Endothelial cell of umbilical vein (primary cell): ENCODE measurements at regions not wholly inside any gene's neighbourhood (a gene's known extent, or its start where the extent isn't known, plus 50 kb on each side); places are given as distances from the start of the nearest gene placed in this dataset.

Experiments used
- BruUV-seq: library from RNA; stranded (reverse); fragments of 400-500 nt; replicated peaks from 2 replicates; lab custom pipeline; 2021; lab: Mats Ljungman, UMichigan
- CTCF ChIA-PET: fragments of 300-600, 350-600 bp; sonication (Branson Sonifier 250); formaldehyde crosslinking; loops from one replicate; lab custom pipeline; 2021; ENCODE audit warnings: antibody characterized with exemption, inconsistent platforms; lab: Charles Lee
- POLR2A ChIA-PET: fragments of 300-600, 350-600 bp; sonication (Branson Sonifier 250); formaldehyde crosslinking; loops from one replicate; lab custom pipeline; 2021; ENCODE audit warnings: antibody characterized with exemption, inconsistent platforms; lab: Charles Lee
- DNase-seq: peaks from one replicate; pipeline ENCODE4 v3.0.0-alpha.2; 2011; ENCODE audit warnings: low read depth, low spot score
- FAIRE-seq: peaks from 2 replicates; lab custom pipeline; 2011; peaks lifted over from hg19 to GRCh38; lab: Jason Lieb, UNC
- H2AFZ ChIP-seq: 2 replicates; pipeline ENCODE4 v1.6.0; 2012; ENCODE audit warnings: low read depth, low read length, control low read depth, inconsistent platforms
- H3K27ac ChIP-seq: 2 replicates; pipeline ENCODE4 v1.5.1; 2011; ENCODE audit warnings: low read depth, mild to moderate bottlenecking, control low read depth, low read length, moderate library complexity; ENCODE audit not compliant: insufficient read depth
- H3K27me3 ChIP-seq, 2 experiments: 2 replicates each; pipeline versions ENCODE4 v1.6.0 to v1.6.1; 2011; ENCODE audit warnings: low read length in 2 of 2, mixed read lengths in 1 of 2; ENCODE audit not compliant: control insufficient read depth in 2 of 2, insufficient read depth in 2 of 2
- H3K36me3 ChIP-seq, 2 experiments: 2 replicates in 1 of 2; 3 replicates in 1 of 2; pipeline ENCODE4 v1.5.1; 2011; ENCODE audit warnings: low read length in 2 of 2, mild to moderate bottlenecking in 1 of 2, moderate library complexity in 1 of 2; ENCODE audit not compliant: control insufficient read depth in 2 of 2, insufficient read depth in 2 of 2; ENCODE audit errors: extremely low read depth in 1 of 2
- H3K4me1 ChIP-seq: 3 replicates; pipeline ENCODE4 v1.5.1; 2011; ENCODE audit warnings: mild to moderate bottlenecking, low read length; ENCODE audit not compliant: control insufficient read depth, insufficient read depth; ENCODE audit errors: extremely low read depth
- H3K4me2 ChIP-seq: 2 replicates; pipeline ENCODE4 v1.6.1; 2011; ENCODE audit warnings: low read length, control low read depth, mixed read lengths; ENCODE audit not compliant: insufficient read depth
- H3K4me3 ChIP-seq, 3 experiments: fragments of 200-600 bp in 1 of 3; sonication (generic), shearing (Covaris generic) in 1 of 3; replicated peaks in 1 of 3; 2 replicates each; pipeline ENCODE4 v1.5.1; 2011 to 2016; ENCODE audit warnings: control low read depth in 3 of 3, low read length in 3 of 3, mild to moderate bottlenecking in 2 of 3, inconsistent platforms in 1 of 3, low read depth in 1 of 3, moderate library complexity in 1 of 3; ENCODE audit not compliant: insufficient read depth in 1 of 3
- H3K79me2 ChIP-seq: 2 replicates; pipeline ENCODE4 v1.6.0; 2012; ENCODE audit warnings: low read length, inconsistent platforms; ENCODE audit not compliant: control insufficient read depth, insufficient read depth
- H3K9ac ChIP-seq: replicated peaks from 2 replicates; pipeline ENCODE3; 2011; ENCODE audit warnings: low read length, control low read depth; ENCODE audit not compliant: insufficient read depth; ENCODE audit errors: extremely low read depth
- H3K9me1 ChIP-seq: replicated peaks from 3 replicates; pipeline ENCODE4 v1.6.0; 2011; ENCODE audit warnings: mild to moderate bottlenecking, low read length; ENCODE audit not compliant: control insufficient read depth, insufficient read depth; ENCODE audit errors: extremely low read depth
- H3K9me3 ChIP-seq: replicated peaks from 2 replicates; pipeline ENCODE4 v1.5.1; 2012; ENCODE audit warnings: low read length, inconsistent platforms; ENCODE audit not compliant: control insufficient read depth, insufficient read depth
- H4K20me1 ChIP-seq: replicated peaks from 2 replicates; pipeline ENCODE3; 2011; ENCODE audit warnings: mild to moderate bottlenecking, low read length; ENCODE audit not compliant: control insufficient read depth, insufficient read depth; ENCODE audit errors: extremely low read depth
- EZH2 ChIP-seq: IDR thresholded peaks from 2 replicates; pipeline ENCODE4 v1.6.1; 2012; ENCODE audit warnings: borderline replicate concordance, low read depth, mild to moderate bottlenecking, moderate library complexity, low read length, inconsistent platforms; ENCODE audit not compliant: severe bottlenecking
- FOS ChIP-seq: IDR thresholded peaks from 2 replicates; pipeline ENCODE4 v1.6.1; 2011; ENCODE audit warnings: mild to moderate bottlenecking, low read length, moderate library complexity, borderline replicate concordance; ENCODE audit not compliant: insufficient read depth
- GATA2 ChIP-seq: IDR thresholded peaks from 2 replicates; pipeline ENCODE4 v1.7.0; 2011; ENCODE audit warnings: low read depth, mild to moderate bottlenecking, moderate library complexity, mixed read lengths, low read length; ENCODE audit not compliant: insufficient read length, insufficient read depth
- JUN ChIP-seq: IDR thresholded peaks from 2 replicates; pipeline ENCODE4 v1.6.1; 2011; ENCODE audit warnings: borderline replicate concordance, low read depth; ENCODE audit not compliant: insufficient read length, insufficient read depth
- MAX ChIP-seq: IDR thresholded peaks from 2 replicates; pipeline ENCODE4 v1.6.1; 2011; ENCODE audit not compliant: insufficient read depth, insufficient read length
- MYC ChIP-seq: IDR thresholded peaks from one replicate; pipeline ENCODE4 v1.6.1; 2011; ENCODE audit warnings: mild to moderate bottlenecking, low read depth, low read length
- POLR2A ChIP-seq: IDR thresholded peaks from 2 replicates; pipeline ENCODE4 v1.6.1; 2012; ENCODE audit warnings: low read depth, mild to moderate bottlenecking, control low read depth, low read length
- POLR2AphosphoS5 ChIP-seq: IDR thresholded peaks from 2 replicates; pipeline ENCODE4 v1.6.1; 2012; ENCODE audit warnings: low read depth, mild to moderate bottlenecking, control low read depth, low read length, moderate library complexity; ENCODE audit not compliant: insufficient read depth
- dilution Hi-C: fragments of 300-500 bp; cut with MboI; formaldehyde crosslinking; loops from one replicate; pipeline ENCODE4 v1.15.0; 2019; ENCODE audit warnings: low sequenced_read_pairs; ENCODE audit not compliant: extremely low pct_ligation_motif_present
- intact Hi-C: fragments of 100-400 bp; cut with micrococcal nuclease; formaldehyde crosslinking; loops from one replicate; pipeline ENCODE4 v1.10.0; 2022
- TF ChIP-seq, protein P1 (sequence below), 2 donors: IDR thresholded peaks; 1 replicate in 1 of 2; 2 replicates in 1 of 2; pipeline ENCODE4 v1.5.1; 2011; ENCODE audit warnings: low read length in 2 of 2, mild to moderate bottlenecking in 2 of 2, moderate library complexity in 2 of 2, control low read depth in 1 of 2, inconsistent platforms in 1 of 2, low read depth in 1 of 2; ENCODE audit not compliant: insufficient read depth in 1 of 2; ENCODE audit errors: extremely low read depth in 1 of 2

GRCh38 chr6:146894624-146895023, 295.9 kb downstream of the ADGB start:
- DNase-seq (no peak), FAIRE-seq (no peak)
- H2AFZ ChIP-seq, result no peak overlapping the region
- H3K9me1 ChIP-seq, result no peaks in the 10 kb centered on the region
- intact Hi-C loops, result no loop called here
- H3K4me2 ChIP-seq, result no peak overlapping the region
- H3K4me3 ChIP-seq, result no peak overlapping the region
- no peaks in the 10 kb centered on the region for H3K9me3 ChIP-seq
- no peak overlapping the region for H3K27ac ChIP-seq
- BruUV-seq, result no TSS peak
- H3K27me3 ChIP-seq, result no peaks in the 10 kb centered on the region
- TF ChIP-seq EZH2 (no peak), MAX (no peak), JUN (no peak), GATA2 (no peak), POLR2A (no peak), POLR2AphosphoS5 (no peak), FOS (no peak), MYC (no peak)
- TF ChIP-seq, protein P1, sequence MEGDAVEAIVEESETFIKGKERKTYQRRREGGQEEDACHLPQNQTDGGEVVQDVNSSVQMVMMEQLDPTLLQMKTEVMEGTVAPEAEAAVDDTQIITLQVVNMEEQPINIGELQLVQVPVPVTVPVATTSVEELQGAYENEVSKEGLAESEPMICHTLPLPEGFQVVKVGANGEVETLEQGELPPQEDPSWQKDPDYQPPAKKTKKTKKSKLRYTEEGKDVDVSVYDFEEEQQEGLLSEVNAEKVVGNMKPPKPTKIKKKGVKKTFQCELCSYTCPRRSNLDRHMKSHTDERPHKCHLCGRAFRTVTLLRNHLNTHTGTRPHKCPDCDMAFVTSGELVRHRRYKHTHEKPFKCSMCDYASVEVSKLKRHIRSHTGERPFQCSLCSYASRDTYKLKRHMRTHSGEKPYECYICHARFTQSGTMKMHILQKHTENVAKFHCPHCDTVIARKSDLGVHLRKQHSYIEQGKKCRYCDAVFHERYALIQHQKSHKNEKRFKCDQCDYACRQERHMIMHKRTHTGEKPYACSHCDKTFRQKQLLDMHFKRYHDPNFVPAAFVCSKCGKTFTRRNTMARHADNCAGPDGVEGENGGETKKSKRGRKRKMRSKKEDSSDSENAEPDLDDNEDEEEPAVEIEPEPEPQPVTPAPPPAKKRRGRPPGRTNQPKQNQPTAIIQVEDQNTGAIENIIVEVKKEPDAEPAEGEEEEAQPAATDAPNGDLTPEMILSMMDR (IDR thresholded peaks at IDR 0.05; ENCODE audit: extremely low read depth in 1 of 2, insufficient read depth in 1 of 2, low read depth in 1 of 2, low read length in 2 of 2), result no peak
- dilution Hi-C loops, result no loop called here
- CTCF ChIA-PET, result no interaction called here
- POLR2A ChIA-PET, result interaction anchor here (0.5 kb wide), 1 partner anchor 620 kb away, joined by 5 read pairs; no protein-coding TSS in a partner anchor
- H3K4me1 ChIP-seq, result peaks cover 11% of the 10 kb centered on the region
- H4K20me1 ChIP-seq, result no peaks in the 10 kb centered on the region
- no peak overlapping the region for H3K9ac ChIP-seq
- no peaks in the 10 kb centered on the region for H3K79me2 ChIP-seq
- no peaks in the 10 kb centered on the region for H3K36me3 ChIP-seq
